NCI-H748 treated with DMSO at 0.1 percent for 48 hours (cell line): ENCODE measurements at regions not wholly inside any gene's neighbourhood (a gene's known extent, or its start where the extent isn't known, plus 50 kb on each side); places are given as distances from the start of the nearest gene placed in this dataset.

Experiments used
- DNase-seq: peaks from one replicate; lab custom pipeline; 2025; lab: John Stamatoyannopoulos, UW

GRCh38 chr20:40449144-40449690 is 239.8 kb downstream of the MAFB start:
- DNase-seq = no peak

- no peak for DNase-seq
These were observed 242.1 kb downstream of the MAFB start for GRCh38 chr20:40446888-40447287.

- DNase-seq = no peak
These were observed 244.5 kb downstream of the MAFB start for GRCh38 chr20:40444516-40444915.

- no peak for DNase-seq
These were observed 245.3 kb downstream of the MAFB start for GRCh38 chr20:40443753-40444152.

- DNase-seq = no peak
These were observed 246.7 kb downstream of the MAFB start for GRCh38 chr20:40442181-40442963.

GRCh38 chr20:40441771-40442170 is 247.3 kb downstream of the MAFB start:
- DNase-seq = no peak

GRCh38 chr20:40438161-40438830 is 250.7 kb downstream of the MAFB start:
- DNase-seq = no peak

GRCh38 chr20:40436011-40436410 is 253.0 kb downstream of the MAFB start:
- DNase-seq = no peak

GRCh38 chr20:40435146-40435895 is 253.7 kb downstream of the MAFB start:
- no peak for DNase-seq

GRCh38 chr20:40434122-40434521 is 254.9 kb downstream of the MAFB start:
- no peak for DNase-seq

- no peak for DNase-seq
These were observed 255.6 kb downstream of the MAFB start for GRCh38 chr20:40433341-40433861.

GRCh38 chr20:40431611-40432010 is 257.4 kb downstream of the MAFB start:
- no peak for DNase-seq

- no peak for DNase-seq
These were observed 257.9 kb downstream of the MAFB start for GRCh38 chr20:40431112-40431511.

GRCh38 chr20:40427026-40427425 is 262.0 kb downstream of the MAFB start:
- DNase-seq = no peak

GRCh38 chr20:40424695-40425094 is 264.3 kb downstream of the MAFB start:
- DNase-seq = no peak

- no peak for DNase-seq
These were observed 266.4 kb downstream of the MAFB start for GRCh38 chr20:40422656-40423055.

GRCh38 chr20:40416274-40416673 is 272.8 kb downstream of the MAFB start:
- DNase-seq = no peak

- peak; percentile 92 for DNase-seq
These were observed 274.0 kb downstream of the MAFB start for GRCh38 chr20:40414843-40415615.

GRCh38 chr20:40410028-40410427 is 279.0 kb downstream of the MAFB start:
- DNase-seq = no peak

- no peak for DNase-seq
These were observed 291.6 kb downstream of the MAFB start for GRCh38 chr20:40397467-40397866.
